ENCODE measurements at regions not wholly inside any gene's neighbourhood (a gene's known extent, or its start where the extent isn't known, plus 50 kb on each side); places are given as distances from the start of the nearest gene placed in this dataset.

- Histone ChIP-seq H3K4me1 (no peaks in the 10 kb centered on the region), H3K4me3 (no peak overlapping the region), H3K36me3 (no peaks in the 10 kb centered on the region), H3K9me3 (no peaks in the 10 kb centered on the region), H3K27ac (no peak overlapping the region), H3K27me3 (no peaks in the 10 kb centered on the region)
- TF ChIP-seq POLR2A (IDR thresholded peaks at IDR 0.05) (no peak), CTCF (IDR thresholded peaks at IDR 0.05) (no peak)
- no peak for DNase-seq
Measured at GRCh38 chr12:125836647-125837046, 771.4 kb downstream of the AACS start.

DNA sequence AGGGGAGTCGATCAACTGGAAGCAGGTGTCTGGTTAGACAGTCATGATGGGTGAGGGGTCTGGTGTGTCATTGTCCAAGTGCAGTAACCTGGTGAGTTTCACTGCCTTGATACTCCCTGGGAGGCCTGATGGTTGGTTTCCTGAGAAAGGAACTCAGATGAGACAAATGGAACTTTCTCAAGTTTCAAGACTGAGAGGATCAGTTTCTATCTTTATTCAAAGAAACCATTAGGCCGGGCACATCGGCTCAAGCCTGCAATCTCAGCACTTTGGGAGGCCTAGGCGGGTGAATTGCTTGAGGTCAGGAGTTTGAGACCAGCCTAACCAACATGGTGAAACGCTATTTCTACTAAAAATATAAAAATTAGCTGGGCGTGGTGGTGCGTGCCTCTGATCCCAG lies 776.1 kb downstream of the AACS start:
- TF ChIP-seq CTCF (IDR thresholded peaks at IDR 0.05) (no peak), POLR2A (IDR thresholded peaks at IDR 0.05) (no peak)
- no peaks in the 10 kb centered on the region for H3K27me3 ChIP-seq
- no peaks in the 10 kb centered on the region for H3K4me1 ChIP-seq
- H3K4me3 ChIP-seq = no peak overlapping the region
- no peaks in the 10 kb centered on the region for H3K36me3 ChIP-seq
- peaks cover 0 to 2% (median 0%) of the 10 kb centered on the region in 4 donors for H3K9me3 ChIP-seq
- DNase-seq = no peak
- H3K27ac ChIP-seq = no peak overlapping the region

DNA sequence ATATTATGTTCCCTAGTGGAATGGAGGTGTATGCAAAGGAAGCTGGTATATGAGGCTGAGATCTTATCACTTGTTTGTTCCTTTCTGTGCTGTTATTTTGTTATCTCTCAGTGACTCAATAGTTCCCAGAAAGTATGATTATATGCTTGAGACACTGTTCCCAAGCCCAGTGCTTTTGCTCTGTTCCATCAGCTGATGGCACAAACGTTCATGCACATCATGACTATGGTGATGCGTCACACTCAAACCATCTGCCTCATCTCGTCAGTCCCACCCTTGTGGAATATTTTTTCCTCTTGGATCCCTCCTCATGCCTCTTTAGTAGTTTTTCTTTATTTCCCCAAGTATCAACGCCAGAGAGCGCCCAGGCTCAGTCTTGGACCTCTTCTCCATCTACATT lies 786.9 kb downstream of the AACS start:
- Histone ChIP-seq H3K27ac (no peak overlapping the region), H3K27me3 (no peaks in the 10 kb centered on the region), H3K4me3 (no peak overlapping the region), H3K36me3 (no peaks in the 10 kb centered on the region), H3K4me1 (no peaks in the 10 kb centered on the region), H3K9me3 (no peaks in the 10 kb centered on the region)
- TF ChIP-seq CTCF (IDR thresholded peaks at IDR 0.05) = no peak
- no peak for TF ChIP-seq POLR2A (IDR thresholded peaks at IDR 0.05)
- DNase-seq = no peak

- H3K36me3 ChIP-seq = no peaks in the 10 kb centered on the region
- H3K4me3 ChIP-seq = no peak overlapping the region
- H3K27me3 ChIP-seq = no peaks in the 10 kb centered on the region
- H3K4me1 ChIP-seq = no peaks in the 10 kb centered on the region
- no peak overlapping the region for H3K27ac ChIP-seq
- no peak for DNase-seq
- no peak for TF ChIP-seq POLR2A (IDR thresholded peaks at IDR 0.05)
- TF ChIP-seq CTCF (IDR thresholded peaks at IDR 0.05) = no peak
- no peaks in the 10 kb centered on the region for H3K9me3 ChIP-seq
Measured at GRCh38 chr12:125852679-125853078, 787.4 kb downstream of the AACS start.

GRCh38 chr12:125853670-125854069 lies 788.4 kb downstream of the AACS start:
- Histone ChIP-seq H3K4me3 (no peak overlapping the region), H3K27ac (no peak overlapping the region), H3K4me1 (no peaks in the 10 kb centered on the region), H3K27me3 (no peaks in the 10 kb centered on the region), H3K9me3 (no peaks in the 10 kb centered on the region), H3K36me3 (no peaks in the 10 kb centered on the region)
- TF ChIP-seq CTCF (IDR thresholded peaks at IDR 0.05) = no peak
- TF ChIP-seq POLR2A (IDR thresholded peaks at IDR 0.05) = no peak
- no peak for DNase-seq

- Histone ChIP-seq H3K36me3 (no peaks in the 10 kb centered on the region), H3K9me3 (no peaks in the 10 kb centered on the region), H3K4me1 (no peaks in the 10 kb centered on the region), H3K27ac (no peak overlapping the region), H3K27me3 (no peaks in the 10 kb centered on the region), H3K4me3 (no peak overlapping the region)
- TF ChIP-seq POLR2A (IDR thresholded peaks at IDR 0.05) = no peak
- TF ChIP-seq CTCF (IDR thresholded peaks at IDR 0.05) = no peak
- no peak for DNase-seq
Measured at GRCh38 chr12:125856366-125856765, 791.1 kb downstream of the AACS start.
